Calu3 (cell line): ENCODE measurements at regions not wholly inside any gene's neighbourhood (a gene's known extent, or its start where the extent isn't known, plus 50 kb on each side); places are given as distances from the start of the nearest gene placed in this dataset.
"Not testable (repeated sequence)": the region's sequence is repeated elsewhere in the genome, so short reads cannot be mapped to it uniquely, and the experiment has no call there.

Experiments
- BruUV-seq: library from RNA; stranded (reverse); fragments of 400-500 nt; replicated peaks from 2 replicates; lab custom pipeline; 2021; lab: Mats Ljungman, UMichigan
- CTCF ChIA-PET: fragments of 300-600 bp; sonication (Branson Sonifier 250); formaldehyde crosslinking; loops from one replicate; lab custom pipeline; 2022; ENCODE audit warnings: antibody characterized with exemption; lab: Charles Lee
- DNase-seq: peaks from one replicate; pipeline ENCODE4 v3.0.0; 2022
- H3K27ac Mint-ChIP-seq: one replicate; pipeline ENCODE4 v1.8.0; 2022; ENCODE audit warnings: mixed read lengths; ENCODE audit not compliant: unreplicated experiment
- H3K27me3 Mint-ChIP-seq: one replicate; pipeline ENCODE4 v1.8.0; 2022; ENCODE audit warnings: mixed read lengths; ENCODE audit not compliant: unreplicated experiment
- H3K36me3 Mint-ChIP-seq: one replicate; pipeline ENCODE4 v1.8.0; 2022; ENCODE audit warnings: mild to moderate bottlenecking, moderate library complexity, mixed read lengths; ENCODE audit not compliant: insufficient read depth, unreplicated experiment
- H3K4me1 Mint-ChIP-seq: one replicate; pipeline ENCODE4 v1.8.0; 2022; ENCODE audit warnings: mild to moderate bottlenecking, low read depth, mixed read lengths; ENCODE audit not compliant: unreplicated experiment
- H3K4me3 Mint-ChIP-seq: one replicate; pipeline ENCODE4 v1.8.0; 2022; ENCODE audit warnings: mild to moderate bottlenecking, low read depth, moderate library complexity, mixed read lengths; ENCODE audit not compliant: unreplicated experiment
- H3K9me3 Mint-ChIP-seq: one replicate; pipeline ENCODE4 v1.8.0; 2022; ENCODE audit warnings: low read depth, mixed read lengths; ENCODE audit not compliant: unreplicated experiment
- intact Hi-C: fragments of 100-400 bp; cut with micrococcal nuclease; formaldehyde crosslinking; loops from one replicate; pipeline ENCODE4 v1.10.0; 2022; ENCODE audit not compliant: unreplicated experiment

DNA sequence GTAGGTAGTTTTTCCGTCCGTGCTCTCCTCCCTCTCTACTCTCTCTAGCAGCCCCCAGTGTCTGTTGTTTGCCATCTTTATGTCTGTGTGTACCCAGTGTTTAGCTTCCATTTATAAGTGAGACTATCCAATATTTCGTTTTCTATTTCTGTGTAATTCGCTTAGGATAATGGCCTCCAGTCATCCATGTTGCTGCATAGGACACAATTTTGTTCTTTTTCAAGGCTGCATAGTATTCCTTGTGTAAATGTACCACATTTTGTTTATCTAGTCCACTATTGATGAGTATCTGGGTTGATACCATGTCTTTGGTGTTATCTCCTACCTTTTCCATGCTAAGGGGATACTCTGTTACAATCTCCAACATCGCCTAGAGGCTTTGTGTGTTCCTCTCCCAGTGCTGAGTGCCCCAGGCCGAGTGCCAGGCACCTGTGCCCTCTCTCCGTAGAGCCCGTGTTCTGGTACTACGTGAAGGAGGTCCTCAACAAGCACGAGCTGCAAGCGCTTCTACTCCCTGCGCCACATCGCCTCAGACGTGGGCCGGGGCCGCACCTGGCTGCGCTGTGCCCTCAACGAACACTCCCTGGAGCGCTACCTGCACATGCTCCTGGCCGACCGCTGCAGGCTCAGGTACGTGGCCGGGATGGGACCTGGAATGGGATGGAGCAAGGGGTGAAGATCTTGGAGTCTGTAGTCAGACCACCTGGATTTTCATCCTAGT is 51.0 kb downstream of the NPIPB11 start:
- intact Hi-C loops, DNase-seq, H3K27ac Mint-ChIP-seq, H3K9me3 Mint-ChIP-seq, H3K4me1 Mint-ChIP-seq, BruUV-seq, H3K36me3 Mint-ChIP-seq, H3K4me3 Mint-ChIP-seq, H3K27me3 Mint-ChIP-seq: not testable (repeated sequence)
- CTCF ChIA-PET = interaction anchor here (0.6 kb wide), 1 partner anchor 327 kb away, joined by 4 read pairs; no protein-coding TSS in a partner anchor

DNA sequence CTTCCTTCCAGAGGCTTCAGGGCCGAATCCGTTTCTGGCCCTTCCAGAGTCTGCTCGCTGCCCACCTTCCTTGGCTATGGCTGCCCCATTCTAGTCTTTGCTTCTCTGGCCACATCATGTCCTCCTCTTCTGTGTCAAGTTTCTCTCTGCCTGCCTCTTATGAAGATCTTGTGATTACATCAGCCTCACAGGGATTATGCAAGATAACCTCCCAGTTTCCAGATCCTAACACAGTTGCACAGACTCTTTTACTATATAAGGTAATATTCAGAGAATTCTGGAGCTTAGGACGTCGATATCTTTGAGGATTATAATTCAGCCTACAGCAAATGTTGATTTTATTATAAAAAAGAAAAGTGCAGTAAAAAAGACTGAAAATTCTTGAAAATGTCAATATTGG is 52.1 kb downstream of the NPIPB11 start:
- H3K4me1 Mint-ChIP-seq, H3K27ac Mint-ChIP-seq, BruUV-seq, H3K36me3 Mint-ChIP-seq, H3K27me3 Mint-ChIP-seq, H3K4me3 Mint-ChIP-seq, DNase-seq, H3K9me3 Mint-ChIP-seq, intact Hi-C loops, CTCF ChIA-PET: not testable (repeated sequence)

DNA sequence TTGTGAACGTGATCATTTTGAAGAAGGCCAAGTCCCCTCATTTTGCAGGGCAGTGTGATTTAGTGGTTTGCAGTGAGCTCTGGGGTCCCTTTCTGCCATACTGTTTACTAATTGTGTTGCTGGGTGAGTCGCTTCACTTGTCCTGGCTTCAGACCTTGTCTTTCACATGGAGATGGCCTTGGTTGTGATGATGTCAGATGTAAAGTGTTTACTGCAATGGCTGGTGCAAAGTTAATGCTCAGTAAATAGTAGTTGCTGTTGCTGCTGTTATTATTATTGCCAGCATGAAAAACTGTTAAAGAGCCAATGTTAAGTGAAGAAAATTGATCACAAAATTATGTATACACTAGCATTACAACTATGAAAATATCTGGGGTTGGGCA is 53.9 kb downstream of the NPIPB11 start:
- H3K4me1 Mint-ChIP-seq, intact Hi-C loops, H3K27ac Mint-ChIP-seq, CTCF ChIA-PET, H3K4me3 Mint-ChIP-seq, H3K36me3 Mint-ChIP-seq, DNase-seq, BruUV-seq, H3K9me3 Mint-ChIP-seq, H3K27me3 Mint-ChIP-seq: not testable (repeated sequence)

DNA sequence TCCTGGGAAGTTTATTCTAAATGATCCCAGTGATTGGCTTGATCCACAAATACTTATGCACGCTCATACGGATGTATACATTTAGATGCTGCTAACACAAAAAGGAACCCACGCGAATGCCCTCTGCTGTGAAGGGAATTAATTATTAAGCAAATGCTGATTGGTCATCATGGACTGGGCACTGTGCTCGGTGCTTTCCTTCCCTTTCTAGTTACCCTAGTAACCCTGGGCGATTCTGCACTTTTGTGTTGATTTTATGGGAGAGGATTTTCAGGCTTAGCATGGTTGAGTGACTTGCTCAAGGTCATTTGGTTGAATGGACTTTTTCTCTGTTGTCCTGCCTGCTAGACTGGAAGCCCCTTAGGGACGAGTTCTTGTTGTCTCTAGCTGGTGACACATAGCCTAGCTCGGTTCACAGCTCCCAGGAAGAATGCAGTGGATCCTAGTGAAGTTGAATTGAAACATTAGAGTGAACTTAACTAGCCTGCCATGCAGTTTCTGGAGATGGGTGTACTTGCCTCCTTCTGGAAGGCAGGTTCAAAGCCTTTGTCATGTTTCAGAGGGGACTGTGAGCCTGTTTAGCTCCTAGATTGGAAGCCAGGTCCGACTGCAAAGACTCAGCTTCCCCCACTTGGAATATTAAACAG is 54.4 kb downstream of the NPIPB11 start:
- BruUV-seq, H3K27me3 Mint-ChIP-seq, H3K4me3 Mint-ChIP-seq, CTCF ChIA-PET, DNase-seq, H3K4me1 Mint-ChIP-seq, H3K36me3 Mint-ChIP-seq, H3K9me3 Mint-ChIP-seq, intact Hi-C loops, H3K27ac Mint-ChIP-seq: not testable (repeated sequence)

DNA sequence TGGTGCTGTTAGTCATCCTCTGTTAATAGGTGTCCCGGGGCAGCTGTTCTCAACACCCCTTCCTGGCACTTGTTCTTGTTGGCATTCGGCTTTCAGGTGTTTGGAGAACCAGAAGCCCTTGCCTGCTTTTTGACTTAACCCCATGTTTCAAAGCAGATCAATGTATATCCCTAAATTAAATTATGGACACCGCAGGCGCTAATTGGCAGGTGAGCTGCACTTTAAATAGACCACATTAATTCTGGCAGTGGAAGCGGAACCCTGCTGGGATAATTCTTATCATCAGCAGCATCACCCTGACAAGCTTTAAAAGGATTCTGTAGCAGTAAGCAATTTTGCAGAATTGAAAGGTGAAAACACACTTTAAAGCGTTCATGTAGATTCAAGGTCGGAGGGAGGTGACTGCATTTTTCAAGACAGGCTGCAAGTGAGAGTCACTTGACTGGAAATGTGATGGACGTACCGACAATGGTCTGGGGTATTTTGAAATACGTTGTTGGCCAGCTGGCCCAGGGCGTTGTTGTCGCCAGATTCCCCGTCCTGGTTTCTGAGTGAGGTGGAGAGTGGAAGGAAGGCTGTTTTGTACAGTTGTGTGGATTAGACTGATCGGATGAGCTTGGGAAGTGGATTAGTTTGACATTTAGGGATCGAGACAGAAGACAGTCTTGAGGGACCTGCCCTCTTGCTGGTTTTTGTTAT is 55.1 kb downstream of the NPIPB11 start:
- CTCF ChIA-PET, H3K27me3 Mint-ChIP-seq, H3K4me1 Mint-ChIP-seq, DNase-seq, BruUV-seq, H3K9me3 Mint-ChIP-seq, intact Hi-C loops, H3K36me3 Mint-ChIP-seq, H3K4me3 Mint-ChIP-seq, H3K27ac Mint-ChIP-seq: not testable (repeated sequence)

DNA sequence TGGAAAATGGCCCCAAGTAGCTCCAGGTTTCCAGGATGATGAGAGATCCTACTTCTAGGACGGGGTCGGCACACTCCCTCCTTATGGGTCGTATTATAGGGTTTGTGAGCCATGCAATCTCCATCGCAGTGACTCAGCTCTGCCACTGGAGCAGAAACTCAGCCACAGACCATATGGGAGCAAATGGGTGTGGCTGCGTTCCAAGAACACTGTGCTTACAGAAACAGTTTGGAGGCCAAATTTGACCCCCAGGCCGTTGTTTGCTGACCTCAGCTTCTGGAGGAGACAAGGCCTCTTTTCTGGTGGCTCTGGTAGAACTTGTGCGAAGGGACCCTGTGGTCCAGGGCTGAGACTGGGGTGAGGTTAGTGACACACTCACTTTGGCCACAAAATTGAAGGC is 56.5 kb downstream of the NPIPB11 start:
- BruUV-seq, intact Hi-C loops, CTCF ChIA-PET, H3K27ac Mint-ChIP-seq, H3K27me3 Mint-ChIP-seq, H3K36me3 Mint-ChIP-seq, H3K4me1 Mint-ChIP-seq, H3K4me3 Mint-ChIP-seq, H3K9me3 Mint-ChIP-seq: not testable (repeated sequence)
- DNase-seq = peak; percentile 23

DNA sequence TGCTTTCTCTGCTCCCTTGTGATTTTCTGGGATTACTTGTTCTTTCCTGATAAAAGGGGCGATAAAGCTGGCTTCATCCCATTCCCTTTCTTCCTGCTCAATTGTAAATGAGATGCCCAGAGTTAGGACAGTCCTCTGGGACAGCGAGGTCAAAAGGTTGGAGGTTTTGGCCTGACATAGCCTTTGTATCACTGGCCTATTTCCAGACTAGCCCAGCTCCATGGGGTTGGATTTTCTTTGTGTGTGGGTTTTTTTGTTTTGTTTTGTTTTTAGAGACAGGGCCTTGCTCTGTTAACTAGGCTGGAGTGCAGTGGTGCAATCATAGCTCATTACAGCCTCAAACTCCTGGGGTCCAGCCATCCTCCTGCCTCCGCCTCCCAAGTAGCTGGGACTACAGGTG is 57.8 kb downstream of the NPIPB11 start:
- H3K4me3 Mint-ChIP-seq, intact Hi-C loops, H3K9me3 Mint-ChIP-seq, DNase-seq, H3K4me1 Mint-ChIP-seq, H3K36me3 Mint-ChIP-seq, H3K27me3 Mint-ChIP-seq, H3K27ac Mint-ChIP-seq, BruUV-seq, CTCF ChIA-PET: not testable (repeated sequence)

DNA sequence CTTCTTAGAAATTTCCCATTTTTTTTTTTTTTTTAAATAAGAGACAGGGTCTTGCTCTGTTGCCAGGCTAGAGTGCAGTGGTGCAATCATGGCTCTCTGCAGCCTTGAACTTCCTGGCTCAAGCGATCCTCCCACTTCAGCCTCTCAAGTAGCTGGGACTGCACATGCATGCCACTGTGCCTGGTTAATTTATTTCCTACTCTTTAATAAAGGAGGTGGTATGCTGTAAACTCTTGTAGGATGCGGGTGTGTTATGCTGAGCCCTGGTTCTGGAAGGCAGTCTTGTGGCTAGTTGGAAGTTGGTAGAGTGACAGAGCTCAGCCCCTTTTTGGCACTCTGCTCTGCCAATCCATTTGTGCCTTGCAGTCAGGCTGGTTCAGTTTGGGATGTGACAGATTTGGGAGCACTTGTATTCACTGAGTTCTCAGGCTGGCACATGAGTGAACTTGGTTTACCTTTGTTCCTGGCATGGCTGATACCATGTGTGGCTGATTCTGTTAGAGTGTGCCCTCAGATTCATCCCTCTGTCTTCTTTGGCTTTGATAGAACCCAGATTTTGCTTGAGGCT is 58.3 kb downstream of the NPIPB11 start:
- CTCF ChIA-PET, H3K36me3 Mint-ChIP-seq, DNase-seq, H3K9me3 Mint-ChIP-seq, intact Hi-C loops, H3K4me3 Mint-ChIP-seq, H3K27ac Mint-ChIP-seq, H3K27me3 Mint-ChIP-seq, BruUV-seq: not testable (repeated sequence)
- H3K4me1 Mint-ChIP-seq = peaks cover 13% of the 10 kb centered on the region

DNA sequence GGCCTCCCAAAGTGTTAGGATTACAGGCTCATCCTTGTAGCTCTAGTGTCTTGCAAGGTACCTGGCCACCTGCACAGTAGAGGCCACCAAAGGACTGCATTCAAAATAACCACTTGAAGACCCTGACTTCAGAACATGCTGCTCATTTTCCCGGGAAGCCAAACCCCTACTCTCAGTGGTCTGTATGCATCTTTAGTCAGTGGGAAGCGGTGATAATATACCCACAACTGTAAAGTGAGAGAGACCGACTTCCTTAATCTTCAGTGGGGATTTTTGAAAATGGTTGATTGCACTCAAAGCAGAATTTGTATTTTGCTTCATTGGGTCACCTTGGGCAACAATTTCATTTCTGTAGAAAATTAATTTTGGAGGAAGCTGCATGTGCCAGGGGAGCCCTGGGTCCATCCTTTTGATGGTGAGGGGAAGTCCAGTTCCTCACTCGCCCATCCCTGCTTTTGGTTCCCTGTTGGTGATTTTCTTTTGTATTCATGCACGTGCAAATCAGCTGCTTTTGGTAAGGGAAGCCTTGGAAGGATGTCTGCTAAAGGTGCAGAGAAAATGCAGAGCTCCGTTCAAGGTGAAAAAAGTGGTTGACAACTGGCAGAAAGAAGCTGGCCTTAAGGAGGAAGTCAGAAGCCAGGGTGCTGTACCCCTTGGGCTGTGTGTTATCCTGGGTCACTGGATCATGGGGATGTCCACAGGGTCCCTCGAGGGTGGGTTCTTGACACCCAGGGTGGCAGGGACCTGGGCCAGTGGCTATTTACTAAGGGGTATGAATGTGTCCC is 59.5 kb downstream of the NPIPB11 start:
- BruUV-seq, intact Hi-C loops, CTCF ChIA-PET, H3K4me3 Mint-ChIP-seq, H3K27ac Mint-ChIP-seq, H3K36me3 Mint-ChIP-seq, H3K27me3 Mint-ChIP-seq, DNase-seq, H3K9me3 Mint-ChIP-seq: not testable (repeated sequence)
- peaks cover 16% of the 10 kb centered on the region for H3K4me1 Mint-ChIP-seq
